ENCODE measurements at regions not wholly inside any gene's neighbourhood (a gene's known extent, or its start where the extent isn't known, plus 50 kb on each side); places are given as distances from the start of the nearest gene placed in this dataset.

DNA sequence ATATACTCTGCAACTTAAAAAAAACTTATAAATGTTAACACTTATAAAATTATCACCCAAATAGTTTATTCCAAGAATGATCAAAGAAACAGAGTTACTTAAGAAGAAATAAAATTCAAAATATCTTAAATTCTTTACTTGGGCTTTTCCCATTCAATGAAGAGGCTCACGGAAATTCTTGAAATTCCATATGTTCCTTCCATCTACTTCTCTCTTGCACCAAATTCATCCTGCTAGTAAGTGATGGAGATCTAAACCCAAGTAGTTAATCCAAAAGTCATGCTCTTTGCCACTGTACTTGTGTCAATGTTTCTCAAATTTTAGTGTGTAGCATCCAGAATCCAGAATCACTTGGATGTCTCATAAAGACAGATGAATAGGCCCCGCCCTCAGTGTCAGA, 465.9 kb downstream of the TXNL1 start:
- TF ChIP-seq TAF1 (IDR thresholded peaks at IDR 0.05; ENCODE audit: borderline replicate concordance, insufficient read depth, low read length) = no peak
- TF ChIP-seq REST (IDR thresholded peaks at IDR 0.05; ENCODE audit: insufficient read depth in 1 of 2, low read depth in 2 of 2, low read length in 2 of 2) = no peak
- TF ChIP-seq POLR2AphosphoS5 (IDR thresholded peaks at IDR 0.05; ENCODE audit: low read depth, low read length) = no peak

Data from PFSK-1 (cell line).